Stimulated activated CD4-positive, alpha-beta T cell treated with anti-CD3 and anti-CD28 coated beads, Interleukin-4, amount 100 ng/mL, for 24 hours (primary cell): ENCODE measurements at regions not wholly inside any gene's neighbourhood (a gene's known extent, or its start where the extent isn't known, plus 50 kb on each side); places are given as distances from the start of the nearest gene placed in this dataset.
"Not testable (repeated sequence)": the region's sequence is repeated elsewhere in the genome, so short reads cannot be mapped to it uniquely, and the experiment has no call there.

ENCODE experiments used
- DNase-seq: peaks from one replicate; pipeline ENCODE4 v3.0.0-alpha.2; 2020

- no peak for DNase-seq
Observed at GRCh38 chr4:181766061-181766548, 477.1 kb upstream of the TENM3 start.

DNA sequence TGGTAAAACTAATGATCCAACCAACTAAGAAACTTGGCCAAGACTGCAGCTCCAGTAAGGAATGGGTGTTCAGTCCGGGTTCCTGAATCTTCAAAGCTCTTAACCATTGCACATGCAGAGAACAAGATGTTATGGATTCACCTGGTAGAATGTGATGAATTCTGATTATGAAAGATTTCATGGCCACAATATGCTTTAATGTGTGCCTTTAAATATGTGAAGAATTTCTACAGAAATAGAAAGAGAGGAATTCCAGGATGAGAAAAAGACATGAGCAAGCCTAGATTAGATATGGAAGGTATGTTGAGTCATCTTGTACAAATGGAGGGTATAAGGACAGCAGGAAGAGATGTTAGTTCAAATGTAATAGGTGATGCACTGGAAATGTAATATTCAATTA is 472.2 kb upstream of the TENM3 start:
- DNase-seq: no peak

GRCh38 chr4:181775298-181775697 is 467.9 kb upstream of the TENM3 start:
- DNase-seq: no peak

GRCh38 chr4:181776264-181777054 is 466.7 kb upstream of the TENM3 start:
- no peak for DNase-seq

GRCh38 chr4:181777518-181777917 is 465.7 kb upstream of the TENM3 start:
- no peak for DNase-seq

DNA sequence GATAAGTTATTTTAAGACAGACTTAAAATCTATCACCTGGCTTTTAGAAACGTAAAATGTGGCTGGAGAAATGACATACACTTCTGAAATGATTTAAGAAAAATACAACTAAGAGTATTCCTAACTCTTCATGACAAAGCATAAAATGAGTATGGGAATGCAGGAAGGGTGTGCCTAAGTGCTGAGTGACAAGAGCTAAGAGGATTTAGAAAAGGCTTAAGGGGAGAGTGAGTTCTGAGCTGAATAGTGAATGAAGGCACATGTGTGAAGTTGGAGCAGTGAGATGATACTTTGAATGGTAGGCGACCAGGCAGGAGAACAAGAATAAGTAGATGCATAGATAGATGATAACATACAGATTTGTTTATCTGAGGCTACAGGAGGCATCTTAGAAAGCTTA is 458.3 kb upstream of the TENM3 start:
- no peak for DNase-seq

GRCh38 chr4:181792641-181793040 is 450.6 kb upstream of the TENM3 start:
- DNase-seq: no peak

- no peak for DNase-seq
Observed at GRCh38 chr4:181793096-181793495, 450.1 kb upstream of the TENM3 start.

DNA sequence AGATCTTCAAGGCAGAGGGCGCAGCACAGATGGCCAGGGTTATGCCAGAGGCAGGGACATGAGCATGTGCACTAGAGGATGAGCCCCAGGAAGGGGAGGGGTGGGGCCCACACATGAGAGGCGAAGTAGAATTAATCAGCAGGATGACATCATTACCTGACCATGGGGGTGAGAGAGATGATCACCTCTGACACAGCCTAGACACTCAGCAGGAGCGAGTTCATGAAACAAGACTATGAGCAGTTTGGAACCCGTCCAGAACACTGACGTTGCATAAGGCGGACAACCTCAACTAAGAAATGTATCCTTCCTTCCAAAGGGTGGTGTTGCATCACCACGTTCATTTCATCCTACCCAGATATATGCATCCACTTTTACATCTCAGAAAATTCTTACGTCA is 446.7 kb upstream of the TENM3 start:
- DNase-seq: no peak

- DNase-seq: no peak
Observed at GRCh38 chr4:181798536-181798935, 444.7 kb upstream of the TENM3 start.

- DNase-seq: no peak
Observed at GRCh38 chr4:181799561-181800069, 443.6 kb upstream of the TENM3 start.

DNA sequence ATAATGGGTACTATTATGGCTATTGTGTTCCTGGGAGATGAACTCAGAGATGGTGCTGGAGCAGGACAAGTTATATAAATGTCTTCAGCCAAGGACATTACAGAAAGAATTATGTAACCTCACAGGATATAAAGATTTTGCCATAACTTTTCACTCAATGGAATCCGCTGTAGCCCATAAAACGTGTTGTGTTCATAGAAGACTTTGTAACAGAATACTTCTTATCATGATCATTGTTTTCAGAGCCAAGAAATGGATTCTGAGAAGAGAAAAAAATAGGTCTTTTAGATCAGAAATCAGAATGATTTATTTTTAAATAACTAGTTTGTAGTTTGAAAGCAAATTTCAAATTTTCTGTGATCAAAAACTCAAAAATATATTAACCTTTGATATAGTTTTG is 441.0 kb upstream of the TENM3 start:
- no peak for DNase-seq

DNA sequence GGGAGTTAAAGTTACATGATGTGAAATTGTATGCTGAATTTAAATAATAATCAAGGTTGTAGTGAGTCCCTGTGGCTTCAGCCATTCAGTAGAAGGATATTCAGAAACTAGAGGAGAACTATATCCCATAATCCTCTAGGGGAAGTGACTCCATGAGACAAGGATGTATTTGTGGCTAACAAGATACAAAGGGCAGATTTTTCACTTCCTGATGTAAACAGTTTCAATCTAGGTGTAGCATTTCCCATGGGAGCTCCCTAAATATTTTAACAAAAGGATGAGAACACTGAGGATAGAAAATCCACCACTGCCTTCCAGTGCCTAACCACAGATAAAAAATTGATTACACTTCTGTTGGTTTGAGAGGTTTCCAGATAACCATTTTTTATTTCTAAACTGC is 435.4 kb upstream of the TENM3 start:
- DNase-seq: no peak

DNA sequence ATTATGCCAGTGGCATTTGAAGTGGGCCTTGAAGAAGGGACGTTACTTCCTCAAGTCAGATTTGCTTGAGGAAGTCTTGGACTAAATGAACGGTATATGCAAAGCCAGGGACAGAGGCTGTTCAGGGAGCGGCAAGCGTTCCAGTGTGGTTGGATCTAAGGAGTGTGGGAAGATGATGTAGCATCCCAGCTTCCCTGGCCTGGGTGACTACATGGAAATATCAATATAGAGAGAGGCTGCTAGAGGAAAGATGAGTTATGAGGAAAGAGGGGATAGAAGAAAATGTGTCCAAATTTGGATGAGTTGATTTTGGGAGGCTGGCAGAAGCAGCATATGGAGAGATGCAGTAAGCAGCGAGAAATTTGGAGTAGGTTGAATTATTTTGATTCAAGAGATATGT is 432.5 kb upstream of the TENM3 start:
- no peak for DNase-seq

DNA sequence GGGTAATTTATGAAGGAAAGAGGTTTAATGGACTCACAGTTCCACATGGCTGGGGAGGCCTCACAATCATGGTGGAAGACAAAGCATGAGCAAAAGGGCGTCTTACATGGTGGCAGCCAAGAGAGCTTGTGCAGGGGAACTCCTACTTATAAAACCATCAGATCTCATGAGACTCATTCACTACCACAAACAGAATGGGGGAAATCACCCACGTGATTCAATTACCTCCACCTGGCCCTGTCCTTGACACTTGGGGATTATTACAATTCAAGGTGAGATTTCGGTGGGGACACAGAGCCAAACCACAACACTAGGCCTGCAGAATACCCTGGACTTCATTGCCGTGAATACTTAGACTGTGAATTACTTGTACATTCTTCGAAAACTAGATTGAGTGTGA is 431.7 kb upstream of the TENM3 start:
- DNase-seq: not testable (repeated sequence)

GRCh38 chr4:181819946-181820345 is 423.3 kb upstream of the TENM3 start:
- DNase-seq: no peak

DNA sequence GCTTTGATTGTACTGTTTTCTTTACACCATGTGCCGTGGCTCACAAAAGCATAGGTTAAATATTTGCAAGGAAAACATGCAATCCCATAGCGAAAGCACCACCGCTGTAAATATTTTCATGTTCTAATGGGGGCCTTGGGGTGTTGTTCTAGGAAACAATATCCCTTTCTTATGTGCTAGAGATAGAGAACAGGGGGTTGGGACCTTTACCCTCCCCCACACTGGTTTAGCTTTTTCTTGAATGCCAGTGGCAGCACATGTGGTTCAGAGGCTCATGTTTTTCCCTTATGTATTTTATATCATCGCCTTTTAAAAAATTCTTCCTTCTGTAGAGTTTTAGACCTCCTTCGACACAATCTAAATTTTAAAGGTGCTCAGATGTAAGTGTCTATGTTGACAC is 422.6 kb upstream of the TENM3 start:
- DNase-seq: no peak

GRCh38 chr4:181821039-181822004 is 421.9 kb upstream of the TENM3 start:
- no peak for DNase-seq

GRCh38 chr4:181822005-181822375 is 421.2 kb upstream of the TENM3 start:
- DNase-seq: no peak

GRCh38 chr4:181823183-181823582 is 420.0 kb upstream of the TENM3 start:
- DNase-seq: no peak

GRCh38 chr4:181823645-181824044 is 419.6 kb upstream of the TENM3 start:
- DNase-seq: no peak

GRCh38 chr4:181825564-181825963 is 417.6 kb upstream of the TENM3 start:
- no peak for DNase-seq

GRCh38 chr4:181827246-181827645 is 416.0 kb upstream of the TENM3 start:
- DNase-seq: no peak
